GM12875 (cell line): ENCODE measurements at regions not wholly inside any gene's neighbourhood (a gene's known extent, or its start where the extent isn't known, plus 50 kb on each side); places are given as distances from the start of the nearest gene placed in this dataset.

Experiments
- H3K4me3 ChIP-seq: one replicate; pipeline ENCODE4 v1.5.1; 2011; ENCODE audit warnings: low read depth, low read length, control low read depth
- TF ChIP-seq, protein P1 (sequence below): IDR thresholded peaks from 2 replicates; pipeline ENCODE4 v1.5.1; 2011; ENCODE audit warnings: low read depth, mild to moderate bottlenecking, control low read depth, inconsistent platforms, low read length, moderate library complexity, borderline replicate concordance; ENCODE audit not compliant: insufficient read depth

DNA sequence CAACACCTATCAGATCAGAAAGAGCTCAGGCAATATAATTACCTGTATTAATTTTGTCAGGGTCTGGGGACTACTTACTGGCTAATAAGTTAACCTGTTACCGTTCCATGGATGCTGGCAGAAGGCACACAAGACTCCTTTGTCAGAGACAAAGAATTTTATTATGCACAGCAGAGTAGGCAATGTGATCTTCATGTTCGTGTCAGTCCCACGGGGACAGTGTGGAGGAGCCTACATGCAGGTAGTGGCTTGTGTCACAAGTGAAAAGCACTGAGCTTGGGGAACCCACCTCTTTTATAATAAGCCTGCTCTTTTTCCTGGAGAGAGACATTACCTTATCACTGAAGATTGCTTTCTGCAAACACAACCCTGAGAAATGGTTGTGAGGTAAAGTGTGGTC is 96.9 kb downstream of the CD164 start:
- TF ChIP-seq, protein P1, sequence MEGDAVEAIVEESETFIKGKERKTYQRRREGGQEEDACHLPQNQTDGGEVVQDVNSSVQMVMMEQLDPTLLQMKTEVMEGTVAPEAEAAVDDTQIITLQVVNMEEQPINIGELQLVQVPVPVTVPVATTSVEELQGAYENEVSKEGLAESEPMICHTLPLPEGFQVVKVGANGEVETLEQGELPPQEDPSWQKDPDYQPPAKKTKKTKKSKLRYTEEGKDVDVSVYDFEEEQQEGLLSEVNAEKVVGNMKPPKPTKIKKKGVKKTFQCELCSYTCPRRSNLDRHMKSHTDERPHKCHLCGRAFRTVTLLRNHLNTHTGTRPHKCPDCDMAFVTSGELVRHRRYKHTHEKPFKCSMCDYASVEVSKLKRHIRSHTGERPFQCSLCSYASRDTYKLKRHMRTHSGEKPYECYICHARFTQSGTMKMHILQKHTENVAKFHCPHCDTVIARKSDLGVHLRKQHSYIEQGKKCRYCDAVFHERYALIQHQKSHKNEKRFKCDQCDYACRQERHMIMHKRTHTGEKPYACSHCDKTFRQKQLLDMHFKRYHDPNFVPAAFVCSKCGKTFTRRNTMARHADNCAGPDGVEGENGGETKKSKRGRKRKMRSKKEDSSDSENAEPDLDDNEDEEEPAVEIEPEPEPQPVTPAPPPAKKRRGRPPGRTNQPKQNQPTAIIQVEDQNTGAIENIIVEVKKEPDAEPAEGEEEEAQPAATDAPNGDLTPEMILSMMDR = no peak
- H3K4me3 ChIP-seq = no peak overlapping the region

DNA sequence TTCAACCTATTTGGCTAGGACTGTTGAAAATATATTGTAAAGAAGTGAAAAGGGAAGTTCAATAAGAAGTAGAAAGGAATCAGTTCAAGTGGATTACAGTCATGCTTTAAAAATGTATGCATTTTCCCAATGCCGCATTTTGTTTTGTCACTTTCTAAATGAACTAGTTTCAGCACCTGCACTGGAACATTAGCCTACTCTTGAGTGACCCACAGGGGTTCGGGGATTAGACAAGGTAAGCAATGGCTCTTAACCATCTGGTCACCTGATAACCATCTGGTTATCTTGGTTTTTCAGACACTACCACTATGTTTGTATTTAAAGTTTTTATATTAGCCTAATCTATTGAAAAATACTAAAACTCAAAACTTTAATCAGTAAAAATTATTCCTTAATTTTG is 97.6 kb downstream of the CD164 start:
- H3K4me3 ChIP-seq = no peak overlapping the region
- TF ChIP-seq, protein P1 = no peak

DNA sequence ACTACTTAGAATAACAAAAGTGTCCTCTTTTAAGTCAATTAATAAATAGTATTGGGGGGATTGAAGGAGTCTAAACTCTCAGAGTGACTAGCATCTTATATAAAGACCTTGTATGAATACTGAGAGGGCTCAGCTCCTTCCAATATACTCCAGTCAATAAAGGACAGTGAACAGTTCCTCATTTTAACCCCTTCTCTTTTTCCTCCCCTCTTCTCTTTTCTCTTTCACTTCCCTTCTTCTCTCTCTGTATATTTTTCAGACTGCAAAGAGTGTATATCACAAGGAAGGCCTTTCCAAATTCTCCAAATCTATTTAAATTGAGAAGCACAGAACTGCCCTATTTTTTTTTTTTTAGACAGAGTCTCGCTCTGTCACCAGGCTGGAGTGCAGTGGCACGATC is 99.5 kb downstream of the CD164 start:
- TF ChIP-seq, protein P1 = no peak
- no peak overlapping the region for H3K4me3 ChIP-seq

DNA sequence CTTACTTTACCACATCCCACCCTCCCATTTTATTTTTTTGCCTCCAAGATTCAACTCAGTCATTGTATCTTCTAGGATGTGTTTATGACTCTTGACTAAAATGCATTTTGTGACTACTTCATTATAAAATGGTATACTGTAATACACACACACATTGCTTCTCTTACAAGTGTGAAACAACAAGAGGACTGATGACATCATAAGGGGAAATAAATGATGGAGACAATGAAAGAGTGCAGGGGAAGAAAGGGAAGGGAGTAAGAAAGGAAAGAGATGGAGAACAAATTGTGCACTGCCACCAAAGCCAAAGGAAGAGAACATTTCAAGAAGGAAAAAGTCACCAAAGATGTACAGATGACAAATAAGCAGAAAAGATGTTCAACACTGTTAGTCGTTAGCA is 102.6 kb downstream of the CD164 start:
- TF ChIP-seq, protein P1 = no peak
- H3K4me3 ChIP-seq = no peak overlapping the region

DNA sequence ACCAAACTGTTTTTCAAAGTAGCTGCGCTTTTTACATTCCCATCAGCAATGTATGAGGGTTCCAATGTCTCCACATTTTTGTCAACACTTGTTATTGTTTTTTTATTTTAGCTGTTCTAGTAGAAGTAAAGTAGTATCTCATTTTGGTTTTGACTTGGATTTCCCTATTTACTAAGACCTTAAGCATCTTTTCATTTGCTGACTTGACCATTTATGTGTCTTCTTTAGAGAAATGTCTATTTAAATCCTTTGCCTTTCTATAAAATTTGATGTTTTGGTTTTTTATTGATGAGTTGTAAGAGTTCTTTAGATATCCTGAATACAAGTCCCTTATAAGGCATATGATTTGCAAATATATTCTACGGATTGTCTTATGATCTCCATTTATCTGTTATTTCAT is 110.6 kb downstream of the CD164 start:
- H3K4me3 ChIP-seq = no peak overlapping the region
- TF ChIP-seq, protein P1 = no peak

DNA sequence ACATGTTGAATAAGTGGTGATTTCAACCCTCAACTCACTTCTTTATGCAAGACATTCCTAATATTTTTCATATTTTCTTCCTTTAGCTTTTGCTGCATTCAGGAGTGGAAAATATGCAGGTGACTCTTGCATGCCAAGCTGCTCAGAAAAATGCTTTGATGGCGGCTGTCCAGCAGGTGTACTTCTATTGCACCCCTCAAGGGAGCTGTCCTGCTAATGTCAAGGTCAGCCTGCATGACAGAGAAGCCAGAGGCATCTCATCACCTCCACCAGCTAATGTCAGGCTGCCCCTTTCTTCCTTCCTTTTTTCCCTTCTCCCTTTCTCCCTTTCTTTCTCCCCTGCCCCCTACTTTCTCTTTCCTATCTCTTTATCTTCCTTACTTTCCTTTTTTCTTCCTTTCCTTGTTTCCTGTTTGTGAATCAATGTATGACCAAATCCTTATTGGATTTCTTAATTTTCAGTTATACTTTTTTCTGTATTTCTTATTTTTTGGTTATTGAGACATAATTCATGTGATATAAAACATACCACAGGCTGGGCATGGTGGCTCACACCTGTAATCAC is 112.2 kb downstream of the CD164 start:
- no peak overlapping the region for H3K4me3 ChIP-seq
- TF ChIP-seq, protein P1 = no peak

DNA sequence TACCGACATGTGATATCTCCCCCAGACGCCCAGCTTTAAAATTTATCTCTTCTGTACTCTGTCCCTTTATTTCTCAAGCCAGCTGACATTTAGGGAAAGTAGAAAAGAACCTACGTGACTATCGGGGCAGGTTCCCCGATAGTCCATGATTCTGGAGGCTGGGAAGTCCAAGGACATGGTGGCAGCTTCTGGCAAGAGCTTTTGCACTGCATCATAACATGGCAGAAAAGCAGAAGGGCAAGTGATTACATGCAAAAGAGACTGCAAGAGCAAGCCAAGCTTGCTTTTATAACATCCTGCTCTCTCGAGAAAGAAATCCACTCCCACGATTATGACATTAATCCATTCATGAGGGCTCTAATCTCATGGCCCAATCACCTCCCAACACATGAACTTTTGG is 113.2 kb downstream of the CD164 start:
- no peak overlapping the region for H3K4me3 ChIP-seq
- TF ChIP-seq, protein P1 = no peak
